ENCODE measurements at regions not wholly inside any gene's neighbourhood (a gene's known extent, or its start where the extent isn't known, plus 50 kb on each side); places are given as distances from the start of the nearest gene placed in this dataset.

DNA sequence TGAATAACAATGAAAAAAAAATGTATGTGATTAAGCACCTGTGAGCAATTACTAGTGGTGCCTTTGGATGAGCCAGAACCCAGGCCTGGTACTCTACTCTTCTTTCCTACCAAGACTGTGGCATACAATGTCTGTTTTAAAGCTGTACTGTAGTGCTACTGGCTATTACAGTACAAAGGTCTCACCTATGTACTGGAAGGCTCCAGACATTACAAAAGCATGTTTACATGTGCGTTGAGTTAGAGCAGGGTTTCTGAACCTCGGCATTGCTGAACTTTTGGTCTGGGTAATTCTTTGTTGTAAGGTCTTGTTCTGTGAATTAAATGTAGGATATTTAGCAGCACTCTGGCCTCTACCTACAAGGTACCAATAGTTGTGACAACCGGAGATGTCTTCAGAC is 153.8 kb downstream of the SPATA18 start:
- no peak overlapping the region for H2AK5ac ChIP-seq (ENCODE audit: low read depth, low read length)
- no peak overlapping the region for H3K9ac ChIP-seq (replicated peaks in 1 of 4; ENCODE audit: extremely low read depth in 1 of 4, low read depth in 3 of 4, low read length in 3 of 4)
- no peaks in the 10 kb centered on the region for H3K79me1 ChIP-seq (ENCODE audit: low read depth, low read length)
- peaks cover 0 to 5% (median 0%) of the 10 kb centered on the region in 4 experiments; a peak in 1 of 7 replicates for H3K4me1 ChIP-seq (replicated peaks in 1 of 4; ENCODE audit: control insufficient read depth in 3 of 4, insufficient read depth in 4 of 4, low read length in 3 of 4)
- no peak overlapping the region for H2BK15ac ChIP-seq (ENCODE audit: low read length)
- no peak overlapping the region for H2BK12ac ChIP-seq (ENCODE audit: low read depth, low read length)
- no peak overlapping the region for H4K8ac ChIP-seq (ENCODE audit: extremely low read depth, insufficient read depth, low read length)
- H2AFZ ChIP-seq (ENCODE audit: low read length), result no peak overlapping the region
- H3K4ac ChIP-seq (replicated peaks; ENCODE audit: insufficient read length, low read depth, low read length), result no peak overlapping the region
- no peak overlapping the region for H3K23ac ChIP-seq (ENCODE audit: insufficient read length)
- H3K27me3 ChIP-seq (replicated peaks in 1 of 4; ENCODE audit: control insufficient read depth in 3 of 4, extremely low read depth in 1 of 4, insufficient read depth in 3 of 4, low read length in 3 of 4), result no peaks in the 10 kb centered on the region
- no peak overlapping the region for H2BK120ac ChIP-seq (replicated peaks; ENCODE audit: low read depth, low read length)
- no peak for FAIRE-seq
- H2BK20ac ChIP-seq (ENCODE audit: low read length), result no peak overlapping the region
- no peak overlapping the region for H4K5ac ChIP-seq (ENCODE audit: insufficient read length, low read depth, low read length)
- no peaks in the 10 kb centered on the region for H3K23me2 ChIP-seq (ENCODE audit: low read depth, low read length)
- H4K20me1 ChIP-seq (replicated peaks in 1 of 2; ENCODE audit: control insufficient read depth in 1 of 2, insufficient read depth in 2 of 2, low read length in 2 of 2), result no peaks in the 10 kb centered on the region
- H3K36me3 ChIP-seq (ENCODE audit: control insufficient read depth in 2 of 4, insufficient read depth in 4 of 4, low read length in 3 of 4), result no peaks in the 10 kb centered on the region
- no peak overlapping the region for H3K27ac ChIP-seq (ENCODE audit: low read depth, low read length)
- TF ChIP-seq RFX5 (IDR thresholded peaks at IDR 0.05; ENCODE audit: borderline replicate concordance, low read depth, low read length) (no peak), NANOG (IDR thresholded peaks at IDR 0.05; ENCODE audit: insufficient read depth, low read depth, low read length, poor library complexity, severe bottlenecking) (no peak), SIRT6 (IDR thresholded peaks at IDR 0.05; ENCODE audit: low read length) (no peak), HDAC6 (IDR thresholded peaks at IDR 0.05; ENCODE audit: low read depth, low read length) (no peak)
- 93% methylated on average over 3 of the region's 3 CpGs; no CpG with 5 or more reads in 1 of the 2 experiments for WGBS, 2 experiments (ENCODE audit: extremely low coverage in 1 of 2, insufficient coverage in 1 of 2, insufficient read length in 1 of 2, insufficient replicate concordance in 2 of 2, low coverage in 1 of 2, low lambda C conversion rate in 2 of 2, missing lambda C conversion rate in 1 of 2)
- H3K56ac ChIP-seq (replicated peaks; ENCODE audit: insufficient read length, low read depth, low read length), result no peak overlapping the region
- ChIA-PET POLR2A (ENCODE audit: partially characterized antibody) (no interaction called here), CTCF (ENCODE audit: partially characterized antibody) (no interaction called here)
- no peak overlapping the region for H4K91ac ChIP-seq (replicated peaks; ENCODE audit: insufficient read length, low read length)
- no peak overlapping the region for H3K14ac ChIP-seq (ENCODE audit: insufficient read length)
- no peak overlapping the region for H3K18ac ChIP-seq (ENCODE audit: extremely low read depth, low read length)
- no peak overlapping the region for H2BK5ac ChIP-seq (ENCODE audit: low read depth, low read length)
- no peak overlapping the region for H3K4me2 ChIP-seq (ENCODE audit: insufficient read depth in 1 of 2, low read depth in 2 of 2, low read length in 2 of 2)
- H3K9me3 ChIP-seq (ENCODE audit: insufficient read depth in 2 of 2, low read depth in 1 of 2, low read length in 1 of 2), result no peaks in the 10 kb centered on the region
- H3K4me3 ChIP-seq (ENCODE audit: extremely low read depth in 1 of 4, insufficient read depth in 2 of 4, low read depth in 3 of 4, low read length in 4 of 4), result no peak overlapping the region
- no peaks in the 10 kb centered on the region for H3K79me2 ChIP-seq (ENCODE audit: control insufficient read depth in 1 of 2, insufficient read depth in 2 of 2, low read length in 2 of 2)
- DNase-seq (ENCODE audit: low read depth in 1 of 2, low spot score in 2 of 2), result no peak

Data from H1 (cell line).